ENCODE measurements at regions not wholly inside any gene's neighbourhood (a gene's known extent, or its start where the extent isn't known, plus 50 kb on each side); places are given as distances from the start of the nearest gene placed in this dataset.

GRCh38 chr3:107992976-107993684 is 97.7 kb downstream of the CD47 start:
- peak; percentile 79 to 87 for DNase-seq
- no peak overlapping the region for H3K4me3 ChIP-seq (ENCODE audit: low read depth, low read length)
- peak overlapping the region; percentile 87 for H3K27ac ChIP-seq (ENCODE audit: low read depth, low read length)
- H4K12ac ChIP-seq (ENCODE audit: low read depth, low read length), result peak overlapping the region; percentile 2
- H3K79me1 ChIP-seq (ENCODE audit: low read length), result peaks cover 41% of the 10 kb centered on the region
- peak overlapping the region; percentile 27 for H3K18ac ChIP-seq (ENCODE audit: low read length)
- H2AK5ac ChIP-seq (ENCODE audit: low read length), result peak overlapping the region; percentile 69
- H4K91ac ChIP-seq (ENCODE audit: low read depth, low read length), result peak overlapping the region; percentile 98
- H2BK12ac ChIP-seq (ENCODE audit: low read length), result peak overlapping the region; percentile 99
- H3K79me2 ChIP-seq (ENCODE audit: control insufficient read depth, insufficient read depth, low read length, poor library complexity), result peaks cover 1% of the 10 kb centered on the region
- H3K9ac ChIP-seq (ENCODE audit: low read length), result no peak overlapping the region
- H4K8ac ChIP-seq (ENCODE audit: low read depth, low read length), result peak overlapping the region; percentile 66
- H3K14ac ChIP-seq (ENCODE audit: low read length), result peak overlapping the region; percentile 64
- H3K23ac ChIP-seq (ENCODE audit: low read length), result no peak overlapping the region
- H3K4me2 ChIP-seq (ENCODE audit: low read length), result peak overlapping the region; percentile 49
- peaks cover 22 to 27% of the 10 kb centered on the region in 2 experiments for H3K4me1 ChIP-seq (ENCODE audit: control insufficient read depth in 1 of 2, insufficient read depth in 2 of 2, low read length in 2 of 2)
- H3K9me3 ChIP-seq (ENCODE audit: insufficient read depth, low read depth, low read length), result no peaks in the 10 kb centered on the region
- no peaks in the 10 kb centered on the region for H3K36me3 ChIP-seq (ENCODE audit: control insufficient read depth in 1 of 2, insufficient read depth in 2 of 2, low read length in 2 of 2)
- peak overlapping the region; percentile 89 for H3K4ac ChIP-seq (ENCODE audit: low read depth, low read length)
- H2BK5ac ChIP-seq (ENCODE audit: low read depth, low read length, poor library complexity), result peak overlapping the region; percentile 73
- no CpG with 5 or more reads among the region's 9 CpGs for WGBS (ENCODE audit: extremely low coverage, insufficient coverage, insufficient read length)
- H2AFZ ChIP-seq (ENCODE audit: insufficient read depth, low read length, poor library complexity), result peak overlapping the region; percentile 30
- peak overlapping the region; percentile 99 for H2BK120ac ChIP-seq (ENCODE audit: insufficient read depth, low read length, poor library complexity)
- H3K27me3 ChIP-seq (ENCODE audit: insufficient read depth, low read length), result no peaks in the 10 kb centered on the region

GRCh38 chr3:107990926-107991325 is 99.9 kb downstream of the CD47 start:
- Histone ChIP-seq H3K14ac (ENCODE audit: low read length) (peak overlapping the region; percentile 74), H4K8ac (ENCODE audit: low read depth, low read length) (peak overlapping the region; percentile 71), H3K36me3 (ENCODE audit: control insufficient read depth in 1 of 2, insufficient read depth in 2 of 2, low read length in 2 of 2) (no peaks in the 10 kb centered on the region), H2BK12ac (ENCODE audit: low read length) (peak overlapping the region; percentile 96), H3K18ac (ENCODE audit: low read length) (peak overlapping the region; percentile 80), H3K4me2 (ENCODE audit: low read length) (no peak overlapping the region), H3K27me3 (ENCODE audit: insufficient read depth, low read length) (no peaks in the 10 kb centered on the region), H4K91ac (ENCODE audit: low read depth, low read length) (peak overlapping the region; percentile 79), H2AK5ac (ENCODE audit: low read length) (peak overlapping the region; percentile 79), H3K4me3 (ENCODE audit: low read depth, low read length) (no peak overlapping the region), H3K27ac (ENCODE audit: low read depth, low read length) (no peak overlapping the region), H4K12ac (ENCODE audit: low read depth, low read length) (no peak overlapping the region), H3K79me2 (ENCODE audit: control insufficient read depth, insufficient read depth, low read length, poor library complexity) (peaks cover 1% of the 10 kb centered on the region), H2AFZ (ENCODE audit: insufficient read depth, low read length, poor library complexity) (peak overlapping the region; percentile 10), H3K23ac (ENCODE audit: low read length) (no peak overlapping the region), H3K79me1 (ENCODE audit: low read length) (peaks cover 46% of the 10 kb centered on the region), H3K4me1 (ENCODE audit: control insufficient read depth in 1 of 2, insufficient read depth in 2 of 2, low read length in 2 of 2) (peaks cover 31 to 38% of the 10 kb centered on the region in 2 experiments), H3K9ac (ENCODE audit: low read length) (no peak overlapping the region), H2BK5ac (ENCODE audit: low read depth, low read length, poor library complexity) (peak overlapping the region; percentile 82), H3K9me3 (ENCODE audit: insufficient read depth, low read depth, low read length) (no peaks in the 10 kb centered on the region), H3K4ac (ENCODE audit: low read depth, low read length) (peak overlapping the region; percentile 64), H2BK120ac (ENCODE audit: insufficient read depth, low read length, poor library complexity) (peak overlapping the region; percentile 89)
- no peak for DNase-seq
- WGBS (ENCODE audit: extremely low coverage, insufficient coverage, insufficient read length), result no CpG with 5 or more reads among the region's 5 CpGs

GRCh38 chr3:107990433-107990832 is 100.4 kb downstream of the CD47 start:
- WGBS (ENCODE audit: extremely low coverage, insufficient coverage, insufficient read length), result no CpG with 5 or more reads among the region's 6 CpGs
- H3K4ac ChIP-seq (ENCODE audit: low read depth, low read length), result peak overlapping the region; percentile 29
- H4K8ac ChIP-seq (ENCODE audit: low read depth, low read length), result peak overlapping the region; percentile 63
- peak overlapping the region; percentile 75 for H2BK12ac ChIP-seq (ENCODE audit: low read length)
- peaks cover 31 to 40% of the 10 kb centered on the region in 2 experiments for H3K4me1 ChIP-seq (ENCODE audit: control insufficient read depth in 1 of 2, insufficient read depth in 2 of 2, low read length in 2 of 2)
- peak overlapping the region; percentile 29 for H3K14ac ChIP-seq (ENCODE audit: low read length)
- no peak overlapping the region for H3K23ac ChIP-seq (ENCODE audit: low read length)
- H4K91ac ChIP-seq (ENCODE audit: low read depth, low read length), result peak overlapping the region; percentile 69
- H3K79me2 ChIP-seq (ENCODE audit: control insufficient read depth, insufficient read depth, low read length, poor library complexity), result peaks cover 1% of the 10 kb centered on the region
- H3K79me1 ChIP-seq (ENCODE audit: low read length), result peaks cover 47% of the 10 kb centered on the region
- H2BK5ac ChIP-seq (ENCODE audit: low read depth, low read length, poor library complexity), result peak overlapping the region; percentile 31
- DNase-seq, result peak in 1 of 2 donors; percentile 32
- peak overlapping the region; percentile 49 for H2AK5ac ChIP-seq (ENCODE audit: low read length)
- no peak overlapping the region for H4K12ac ChIP-seq (ENCODE audit: low read depth, low read length)
- no peak overlapping the region for H3K9ac ChIP-seq (ENCODE audit: low read length)
- no peaks in the 10 kb centered on the region for H3K27me3 ChIP-seq (ENCODE audit: insufficient read depth, low read length)
- H3K36me3 ChIP-seq (ENCODE audit: control insufficient read depth in 1 of 2, insufficient read depth in 2 of 2, low read length in 2 of 2), result no peaks in the 10 kb centered on the region
- H3K9me3 ChIP-seq (ENCODE audit: insufficient read depth, low read depth, low read length), result no peaks in the 10 kb centered on the region
- H3K18ac ChIP-seq (ENCODE audit: low read length), result no peak overlapping the region
- H3K4me3 ChIP-seq (ENCODE audit: low read depth, low read length), result no peak overlapping the region
- H2AFZ ChIP-seq (ENCODE audit: insufficient read depth, low read length, poor library complexity), result no peak overlapping the region
- H3K4me2 ChIP-seq (ENCODE audit: low read length), result no peak overlapping the region
- H3K27ac ChIP-seq (ENCODE audit: low read depth, low read length), result peak overlapping the region; percentile 5
- H2BK120ac ChIP-seq (ENCODE audit: insufficient read depth, low read length, poor library complexity), result peak overlapping the region; percentile 39

- no peaks in the 10 kb centered on the region for H3K36me3 ChIP-seq (ENCODE audit: control insufficient read depth in 1 of 2, insufficient read depth in 2 of 2, low read length in 2 of 2)
- H3K79me1 ChIP-seq (ENCODE audit: low read length), result peaks cover 47% of the 10 kb centered on the region
- no peak overlapping the region for H3K4me3 ChIP-seq (ENCODE audit: low read depth, low read length)
- H3K23ac ChIP-seq (ENCODE audit: low read length), result no peak overlapping the region
- no peak overlapping the region for H3K27ac ChIP-seq (ENCODE audit: low read depth, low read length)
- H3K79me2 ChIP-seq (ENCODE audit: control insufficient read depth, insufficient read depth, low read length, poor library complexity), result peaks cover 1% of the 10 kb centered on the region
- H4K91ac ChIP-seq (ENCODE audit: low read depth, low read length), result no peak overlapping the region
- no peak for DNase-seq
- H3K18ac ChIP-seq (ENCODE audit: low read length), result no peak overlapping the region
- H3K4ac ChIP-seq (ENCODE audit: low read depth, low read length), result no peak overlapping the region
- no peak overlapping the region for H4K12ac ChIP-seq (ENCODE audit: low read depth, low read length)
- H3K27me3 ChIP-seq (ENCODE audit: insufficient read depth, low read length), result no peaks in the 10 kb centered on the region
- no peak overlapping the region for H2AFZ ChIP-seq (ENCODE audit: insufficient read depth, low read length, poor library complexity)
- peaks cover 31 to 41% of the 10 kb centered on the region in 2 experiments for H3K4me1 ChIP-seq (ENCODE audit: control insufficient read depth in 1 of 2, insufficient read depth in 2 of 2, low read length in 2 of 2)
- H3K14ac ChIP-seq (ENCODE audit: low read length), result no peak overlapping the region
- peak overlapping the region; percentile 24 for H2BK120ac ChIP-seq (ENCODE audit: insufficient read depth, low read length, poor library complexity)
- H2BK12ac ChIP-seq (ENCODE audit: low read length), result peak overlapping the region; percentile 16
- WGBS (ENCODE audit: extremely low coverage, insufficient coverage, insufficient read length), result no CpG with 5 or more reads among the region's 4 CpGs
- H4K8ac ChIP-seq (ENCODE audit: low read depth, low read length), result no peak overlapping the region
- H3K9me3 ChIP-seq (ENCODE audit: insufficient read depth, low read depth, low read length), result no peaks in the 10 kb centered on the region
- H2AK5ac ChIP-seq (ENCODE audit: low read length), result no peak overlapping the region
- H3K4me2 ChIP-seq (ENCODE audit: low read length), result no peak overlapping the region
- no peak overlapping the region for H3K9ac ChIP-seq (ENCODE audit: low read length)
- H2BK5ac ChIP-seq (ENCODE audit: low read depth, low read length, poor library complexity), result no peak overlapping the region
Measured at GRCh38 chr3:107989661-107990060, 101.2 kb downstream of the CD47 start.

Measured in trophoblast cell (in vitro differentiated cells and primary cell).